ENCODE measurements at regions not wholly inside any gene's neighbourhood (a gene's known extent, or its start where the extent isn't known, plus 50 kb on each side); places are given as distances from the start of the nearest gene placed in this dataset.

DNA sequence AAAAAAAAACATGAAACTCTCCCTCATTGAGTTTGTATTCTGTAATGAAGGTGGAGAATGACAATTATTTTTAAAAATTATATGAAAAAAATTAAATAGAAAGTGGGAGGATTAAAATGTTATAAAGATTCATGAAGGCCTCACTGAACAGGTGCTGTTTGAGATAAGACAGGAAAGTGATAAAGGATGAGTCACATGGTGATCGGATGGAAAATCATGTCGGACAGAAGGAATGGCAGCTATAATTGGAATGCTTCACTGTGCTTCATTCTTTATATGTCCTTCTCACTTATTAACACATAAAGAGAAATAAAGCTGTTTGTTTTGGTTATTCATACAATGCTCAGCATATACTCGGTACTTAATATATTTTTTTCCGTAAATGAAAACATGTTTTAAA lies 464.5 kb upstream of the RGMB start:
- no peak for DNase-seq (ENCODE audit: insufficient read length, low spot score, missing footprints)
- H3K4me1 ChIP-seq (ENCODE audit: insufficient read depth, low read length), result peaks cover 45% of the 10 kb centered on the region
- TF ChIP-seq, protein P1, sequence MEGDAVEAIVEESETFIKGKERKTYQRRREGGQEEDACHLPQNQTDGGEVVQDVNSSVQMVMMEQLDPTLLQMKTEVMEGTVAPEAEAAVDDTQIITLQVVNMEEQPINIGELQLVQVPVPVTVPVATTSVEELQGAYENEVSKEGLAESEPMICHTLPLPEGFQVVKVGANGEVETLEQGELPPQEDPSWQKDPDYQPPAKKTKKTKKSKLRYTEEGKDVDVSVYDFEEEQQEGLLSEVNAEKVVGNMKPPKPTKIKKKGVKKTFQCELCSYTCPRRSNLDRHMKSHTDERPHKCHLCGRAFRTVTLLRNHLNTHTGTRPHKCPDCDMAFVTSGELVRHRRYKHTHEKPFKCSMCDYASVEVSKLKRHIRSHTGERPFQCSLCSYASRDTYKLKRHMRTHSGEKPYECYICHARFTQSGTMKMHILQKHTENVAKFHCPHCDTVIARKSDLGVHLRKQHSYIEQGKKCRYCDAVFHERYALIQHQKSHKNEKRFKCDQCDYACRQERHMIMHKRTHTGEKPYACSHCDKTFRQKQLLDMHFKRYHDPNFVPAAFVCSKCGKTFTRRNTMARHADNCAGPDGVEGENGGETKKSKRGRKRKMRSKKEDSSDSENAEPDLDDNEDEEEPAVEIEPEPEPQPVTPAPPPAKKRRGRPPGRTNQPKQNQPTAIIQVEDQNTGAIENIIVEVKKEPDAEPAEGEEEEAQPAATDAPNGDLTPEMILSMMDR (IDR thresholded peaks at IDR 0.05; ENCODE audit: extremely low read depth, low read depth, low read length), result no peak
- H3K4me3 ChIP-seq (ENCODE audit: insufficient read depth, low read length), result peak overlapping the region; percentile 45
- H3K9me3 ChIP-seq (ENCODE audit: low read depth, low read length), result no peaks in the 10 kb centered on the region
- H3K4me2 ChIP-seq (ENCODE audit: insufficient read depth, low read length), result peak overlapping the region; percentile 75
- no peaks in the 10 kb centered on the region for H3K79me2 ChIP-seq (ENCODE audit: insufficient read depth, low read length)
- no peaks in the 10 kb centered on the region for H3K36me3 ChIP-seq (ENCODE audit: insufficient read depth, low read length)
- H3K27ac ChIP-seq (ENCODE audit: low read depth, low read length), result peak overlapping the region; percentile 94
- H2AFZ ChIP-seq (ENCODE audit: low read length), result peak overlapping the region; percentile 29
- no peaks in the 10 kb centered on the region for H3K27me3 ChIP-seq (ENCODE audit: insufficient read depth, low read length)
- no peaks in the 10 kb centered on the region for H4K20me1 ChIP-seq (ENCODE audit: insufficient read depth, low read length)

DNA sequence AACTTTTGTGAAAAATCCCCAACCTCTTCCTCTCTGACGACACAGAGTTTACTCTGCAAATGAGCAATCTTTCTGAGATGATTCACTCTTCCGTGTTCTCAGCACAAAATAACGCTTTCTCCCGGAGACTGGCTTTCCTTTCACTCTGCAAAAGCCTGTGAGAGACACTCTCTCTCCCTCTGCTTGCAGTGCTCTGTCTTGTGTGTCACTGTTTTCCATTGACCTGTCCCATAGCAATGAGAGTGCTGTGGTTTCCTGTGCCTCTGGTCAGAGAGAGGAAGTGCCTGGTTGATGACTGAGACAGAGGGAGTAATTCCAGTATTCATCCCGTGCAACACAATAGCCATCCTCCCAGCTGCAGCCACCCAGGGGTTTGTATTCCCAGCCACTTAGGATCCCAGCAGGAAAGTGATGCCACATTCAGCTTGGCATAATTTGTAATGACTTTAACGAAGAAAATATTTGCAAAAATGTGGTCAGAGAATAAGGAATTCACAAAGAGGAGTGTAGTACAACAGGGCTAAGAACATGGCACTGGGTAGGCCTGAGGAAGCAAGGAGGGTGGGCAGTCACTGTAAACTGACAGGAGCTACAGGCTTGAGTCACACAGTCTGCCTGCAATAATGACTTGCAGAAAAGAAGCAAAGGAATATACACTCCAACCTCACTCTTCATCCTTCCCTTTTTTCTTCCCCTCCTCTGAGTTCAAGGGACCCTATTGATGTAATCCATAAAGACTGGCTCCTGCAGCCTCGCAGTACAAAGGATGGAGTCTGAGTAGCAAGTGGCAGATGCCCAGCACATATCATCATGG lies 463.5 kb upstream of the RGMB start:
- peak overlapping the region; percentile 45 for H3K4me3 ChIP-seq (ENCODE audit: insufficient read depth, low read length)
- H3K36me3 ChIP-seq (ENCODE audit: insufficient read depth, low read length), result no peaks in the 10 kb centered on the region
- H2AFZ ChIP-seq (ENCODE audit: low read length), result peak overlapping the region; percentile 26
- H4K20me1 ChIP-seq (ENCODE audit: insufficient read depth, low read length), result no peaks in the 10 kb centered on the region
- H3K27ac ChIP-seq (ENCODE audit: low read depth, low read length), result peak overlapping the region; percentile 94
- peak overlapping the region; percentile 75 for H3K4me2 ChIP-seq (ENCODE audit: insufficient read depth, low read length)
- DNase-seq (ENCODE audit: insufficient read length, low spot score, missing footprints), result peak; percentile 84
- peaks cover 56% of the 10 kb centered on the region for H3K4me1 ChIP-seq (ENCODE audit: insufficient read depth, low read length)
- TF ChIP-seq, protein P1 (IDR thresholded peaks at IDR 0.05; ENCODE audit: extremely low read depth, low read depth, low read length), result no peak
- H3K9me3 ChIP-seq (ENCODE audit: low read depth, low read length), result no peaks in the 10 kb centered on the region
- no peaks in the 10 kb centered on the region for H3K79me2 ChIP-seq (ENCODE audit: insufficient read depth, low read length)
- H3K27me3 ChIP-seq (ENCODE audit: insufficient read depth, low read length), result no peaks in the 10 kb centered on the region

DNA sequence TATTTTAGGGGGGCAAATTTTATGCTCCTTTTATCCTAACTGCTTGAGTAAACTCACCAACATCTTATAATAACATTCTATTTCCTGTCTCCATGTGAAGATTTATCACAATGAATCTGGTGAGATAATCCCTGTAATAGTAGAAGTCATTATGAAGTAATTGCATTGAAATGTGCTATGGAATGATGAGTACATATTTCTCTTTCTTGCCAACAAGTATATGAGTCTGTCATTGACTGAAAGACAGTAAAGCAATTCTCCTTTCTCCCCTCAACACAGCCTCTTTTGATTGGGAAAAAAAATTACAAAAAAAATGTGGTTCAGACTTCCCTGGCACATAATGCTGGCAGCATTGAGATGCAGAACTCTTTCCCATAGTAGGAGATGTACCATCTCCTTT lies 459.2 kb upstream of the RGMB start:
- no peaks in the 10 kb centered on the region for H3K27me3 ChIP-seq (ENCODE audit: insufficient read depth, low read length)
- peak overlapping the region; percentile 94 for H3K27ac ChIP-seq (ENCODE audit: low read depth, low read length)
- H3K79me2 ChIP-seq (ENCODE audit: insufficient read depth, low read length), result no peaks in the 10 kb centered on the region
- H2AFZ ChIP-seq (ENCODE audit: low read length), result no peak overlapping the region
- TF ChIP-seq, protein P1 (IDR thresholded peaks at IDR 0.05; ENCODE audit: extremely low read depth, low read depth, low read length), result no peak
- no peak for DNase-seq (ENCODE audit: insufficient read length, low spot score, missing footprints)
- peaks cover 40% of the 10 kb centered on the region for H3K4me1 ChIP-seq (ENCODE audit: insufficient read depth, low read length)
- peak overlapping the region; percentile 25 for H3K4me2 ChIP-seq (ENCODE audit: insufficient read depth, low read length)
- no peak overlapping the region for H3K4me3 ChIP-seq (ENCODE audit: insufficient read depth, low read length)
- no peaks in the 10 kb centered on the region for H3K9me3 ChIP-seq (ENCODE audit: low read depth, low read length)
- H4K20me1 ChIP-seq (ENCODE audit: insufficient read depth, low read length), result no peaks in the 10 kb centered on the region
- H3K36me3 ChIP-seq (ENCODE audit: insufficient read depth, low read length), result no peaks in the 10 kb centered on the region

DNA sequence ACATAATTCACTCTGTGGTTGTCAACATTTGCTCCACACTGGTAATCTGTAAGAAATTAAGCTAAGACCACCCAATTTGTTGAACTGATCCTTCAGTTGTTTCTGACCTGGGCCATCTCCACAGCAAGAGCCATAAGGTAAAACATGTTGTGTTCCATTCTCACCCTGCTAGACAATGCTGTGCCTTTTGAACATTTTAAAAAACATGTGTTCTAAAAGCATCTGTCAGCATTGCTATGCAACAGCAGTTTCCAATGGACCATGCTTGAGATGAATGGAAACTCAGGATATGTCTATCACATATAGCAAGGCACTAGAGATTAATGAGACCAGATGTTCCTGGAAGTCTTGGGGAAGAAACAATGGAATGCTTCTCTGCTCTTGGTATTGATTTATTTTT lies 455.1 kb upstream of the RGMB start:
- Histone ChIP-seq H3K9me3 (ENCODE audit: low read depth, low read length) (no peaks in the 10 kb centered on the region), H4K20me1 (ENCODE audit: insufficient read depth, low read length) (no peaks in the 10 kb centered on the region), H3K36me3 (ENCODE audit: insufficient read depth, low read length) (no peaks in the 10 kb centered on the region), H3K27me3 (ENCODE audit: insufficient read depth, low read length) (no peaks in the 10 kb centered on the region), H3K4me1 (ENCODE audit: insufficient read depth, low read length) (peaks cover 23% of the 10 kb centered on the region), H3K4me3 (ENCODE audit: insufficient read depth, low read length) (no peak overlapping the region), H3K4me2 (ENCODE audit: insufficient read depth, low read length) (no peak overlapping the region), H2AFZ (ENCODE audit: low read length) (no peak overlapping the region), H3K79me2 (ENCODE audit: insufficient read depth, low read length) (no peaks in the 10 kb centered on the region), H3K27ac (ENCODE audit: low read depth, low read length) (no peak overlapping the region)
- DNase-seq (ENCODE audit: insufficient read length, low spot score, missing footprints), result no peak
- TF ChIP-seq, protein P1 (IDR thresholded peaks at IDR 0.05; ENCODE audit: extremely low read depth, low read depth, low read length), result no peak

Measured in osteoblast (primary cell).